ENCODE measurements at regions not wholly inside any gene's neighbourhood (a gene's known extent, or its start where the extent isn't known, plus 50 kb on each side); places are given as distances from the start of the nearest gene placed in this dataset.

DNA sequence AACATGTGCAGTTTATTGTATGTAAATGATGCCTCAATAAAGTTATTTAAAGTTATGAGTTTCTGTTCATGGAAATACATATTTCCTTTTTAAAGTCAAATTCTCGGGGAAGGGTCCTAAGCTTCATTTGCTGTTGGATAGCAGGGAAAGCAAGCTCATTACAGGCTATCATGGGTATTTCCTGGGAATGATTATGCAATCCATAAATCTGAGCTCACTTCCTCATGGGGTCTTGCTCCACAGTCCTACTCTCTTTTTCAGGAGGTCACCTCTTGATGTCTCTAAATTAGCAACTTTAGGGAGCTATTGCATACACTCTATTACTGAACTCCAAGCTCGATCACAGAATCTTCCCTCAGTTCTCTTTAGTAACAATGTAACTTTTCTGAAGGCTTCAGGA is 69.9 kb upstream of the TP63 start:
- no peak overlapping the region for H3K4me3 ChIP-seq
- H3K27me3 ChIP-seq (ENCODE audit: insufficient read depth): no peaks in the 10 kb centered on the region
- ATAC-seq (no peak), DNase-seq (ENCODE audit: low spot score) (no peak)
- H4K20me1 ChIP-seq (replicated peaks; ENCODE audit: insufficient read depth): no peaks in the 10 kb centered on the region
- no peak overlapping the region for H3K27ac ChIP-seq (ENCODE audit: low read depth)
- TF ChIP-seq CREB1 (CRISPR knock-in tag; IDR thresholded peaks at IDR 0.05; ENCODE audit: low read depth) (no peak), EZH2phosphoT487 (IDR thresholded peaks at IDR 0.05; ENCODE audit: unreplicated experiment) (no peak), ZNF331 (CRISPR knock-in tag; IDR thresholded peaks at IDR 0.05; ENCODE audit: low read depth) (no peak), STAT1 (IDR thresholded peaks at IDR 0.05; ENCODE audit: unreplicated experiment) (no peak), EZH2 (IDR thresholded peaks at IDR 0.05; ENCODE audit: low read depth, unreplicated experiment) (no peak)
- TF ChIP-seq, protein P1, sequence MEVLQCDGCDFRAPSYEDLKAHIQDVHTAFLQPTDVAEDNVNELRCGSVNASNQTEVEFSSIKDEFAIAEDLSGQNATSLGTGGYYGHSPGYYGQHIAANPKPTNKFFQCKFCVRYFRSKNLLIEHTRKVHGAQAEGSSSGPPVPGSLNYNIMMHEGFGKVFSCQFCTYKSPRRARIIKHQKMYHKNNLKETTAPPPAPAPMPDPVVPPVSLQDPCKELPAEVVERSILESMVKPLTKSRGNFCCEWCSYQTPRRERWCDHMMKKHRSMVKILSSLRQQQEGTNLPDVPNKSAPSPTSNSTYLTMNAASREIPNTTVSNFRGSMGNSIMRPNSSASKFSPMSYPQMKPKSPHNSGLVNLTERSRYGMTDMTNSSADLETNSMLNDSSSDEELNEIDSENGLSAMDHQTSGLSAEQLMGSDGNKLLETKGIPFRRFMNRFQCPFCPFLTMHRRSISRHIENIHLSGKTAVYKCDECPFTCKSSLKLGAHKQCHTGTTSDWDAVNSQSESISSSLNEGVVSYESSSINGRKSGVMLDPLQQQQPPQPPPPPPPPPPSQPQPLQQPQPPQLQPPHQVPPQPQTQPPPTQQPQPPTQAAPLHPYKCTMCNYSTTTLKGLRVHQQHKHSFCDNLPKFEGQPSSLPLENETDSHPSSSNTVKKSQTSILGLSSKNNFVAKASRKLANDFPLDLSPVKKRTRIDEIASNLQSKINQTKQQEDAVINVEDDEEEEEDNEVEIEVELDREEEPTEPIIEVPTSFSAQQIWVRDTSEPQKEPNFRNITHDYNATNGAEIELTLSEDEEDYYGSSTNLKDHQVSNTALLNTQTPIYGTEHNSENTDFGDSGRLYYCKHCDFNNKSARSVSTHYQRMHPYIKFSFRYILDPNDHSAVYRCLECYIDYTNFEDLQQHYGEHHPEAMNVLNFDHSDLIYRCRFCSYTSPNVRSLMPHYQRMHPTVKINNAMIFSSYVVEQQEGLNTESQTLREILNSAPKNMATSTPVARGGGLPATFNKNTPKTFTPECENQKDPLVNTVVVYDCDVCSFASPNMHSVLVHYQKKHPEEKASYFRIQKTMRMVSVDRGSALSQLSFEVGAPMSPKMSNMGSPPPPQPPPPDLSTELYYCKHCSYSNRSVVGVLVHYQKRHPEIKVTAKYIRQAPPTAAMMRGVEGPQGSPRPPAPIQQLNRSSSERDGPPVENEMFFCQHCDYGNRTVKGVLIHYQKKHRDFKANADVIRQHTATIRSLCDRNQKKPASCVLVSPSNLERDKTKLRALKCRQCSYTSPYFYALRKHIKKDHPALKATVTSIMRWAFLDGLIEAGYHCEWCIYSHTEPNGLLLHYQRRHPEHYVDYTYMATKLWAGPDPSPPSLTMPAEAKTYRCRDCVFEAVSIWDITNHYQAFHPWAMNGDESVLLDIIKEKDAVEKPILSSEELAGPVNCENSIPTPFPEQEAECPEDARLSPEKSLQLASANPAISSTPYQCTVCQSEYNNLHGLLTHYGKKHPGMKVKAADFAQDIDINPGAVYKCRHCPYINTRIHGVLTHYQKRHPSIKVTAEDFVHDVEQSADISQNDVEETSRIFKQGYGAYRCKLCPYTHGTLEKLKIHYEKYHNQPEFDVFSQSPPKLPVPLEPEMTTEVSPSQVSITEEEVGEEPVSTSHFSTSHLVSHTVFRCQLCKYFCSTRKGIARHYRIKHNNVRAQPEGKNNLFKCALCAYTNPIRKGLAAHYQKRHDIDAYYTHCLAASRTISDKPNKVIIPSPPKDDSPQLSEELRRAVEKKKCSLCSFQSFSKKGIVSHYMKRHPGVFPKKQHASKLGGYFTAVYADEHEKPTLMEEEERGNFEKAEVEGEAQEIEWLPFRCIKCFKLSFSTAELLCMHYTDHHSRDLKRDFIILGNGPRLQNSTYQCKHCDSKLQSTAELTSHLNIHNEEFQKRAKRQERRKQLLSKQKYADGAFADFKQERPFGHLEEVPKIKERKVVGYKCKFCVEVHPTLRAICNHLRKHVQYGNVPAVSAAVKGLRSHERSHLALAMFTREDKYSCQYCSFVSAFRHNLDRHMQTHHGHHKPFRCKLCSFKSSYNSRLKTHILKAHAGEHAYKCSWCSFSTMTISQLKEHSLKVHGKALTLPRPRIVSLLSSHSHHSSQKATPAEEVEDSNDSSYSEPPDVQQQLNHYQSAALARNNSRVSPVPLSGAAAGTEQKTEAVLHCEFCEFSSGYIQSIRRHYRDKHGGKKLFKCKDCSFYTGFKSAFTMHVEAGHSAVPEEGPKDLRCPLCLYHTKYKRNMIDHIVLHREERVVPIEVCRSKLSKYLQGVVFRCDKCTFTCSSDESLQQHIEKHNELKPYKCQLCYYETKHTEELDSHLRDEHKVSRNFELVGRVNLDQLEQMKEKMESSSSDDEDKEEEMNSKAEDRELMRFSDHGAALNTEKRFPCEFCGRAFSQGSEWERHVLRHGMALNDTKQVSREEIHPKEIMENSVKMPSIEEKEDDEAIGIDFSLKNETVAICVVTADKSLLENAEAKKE (CRISPR knock-in tag; IDR thresholded peaks at IDR 0.05): no peak
- H3K36me3 ChIP-seq (ENCODE audit: insufficient read depth): no peaks in the 10 kb centered on the region
- Mint-ChIP-seq H3K9me3 (no peaks in the 10 kb centered on the region; the same call in 1 of the 3 replicates), H3K27ac (no peak overlapping the region), H3K36me3 (ENCODE audit: low read depth) (no peaks in the 10 kb centered on the region), H3K4me1 (peaks cover 6% of the 10 kb centered on the region), H3K27me3 (ENCODE audit: insufficient read depth, low read depth, poor library complexity) (no peaks in the 10 kb centered on the region), H3K4me3 (no peak overlapping the region)
- H3K4me2 ChIP-seq: no peak overlapping the region
- no peaks in the 10 kb centered on the region for H3K79me2 ChIP-seq (replicated peaks; ENCODE audit: insufficient read depth)
- H3K9me2 ChIP-seq (ENCODE audit: insufficient read depth): no peaks in the 10 kb centered on the region
- no peaks in the 10 kb centered on the region for H3F3A ChIP-seq (replicated peaks; ENCODE audit: low read depth)
- no peak overlapping the region for H2AFZ ChIP-seq
- H3K4me1 ChIP-seq (ENCODE audit: insufficient read depth): no peaks in the 10 kb centered on the region
